IPS DF 4.7 (cell line): ENCODE measurements at regions not wholly inside any gene's neighbourhood (a gene's known extent, or its start where the extent isn't known, plus 50 kb on each side); places are given as distances from the start of the nearest gene placed in this dataset.

ENCODE experiments used
- DNase-seq: peaks from one replicate; pipeline ENCODE4 v3.0.0-alpha.2; 2013; ENCODE audit warnings: low spot score; ENCODE audit errors: extremely low read depth

DNA sequence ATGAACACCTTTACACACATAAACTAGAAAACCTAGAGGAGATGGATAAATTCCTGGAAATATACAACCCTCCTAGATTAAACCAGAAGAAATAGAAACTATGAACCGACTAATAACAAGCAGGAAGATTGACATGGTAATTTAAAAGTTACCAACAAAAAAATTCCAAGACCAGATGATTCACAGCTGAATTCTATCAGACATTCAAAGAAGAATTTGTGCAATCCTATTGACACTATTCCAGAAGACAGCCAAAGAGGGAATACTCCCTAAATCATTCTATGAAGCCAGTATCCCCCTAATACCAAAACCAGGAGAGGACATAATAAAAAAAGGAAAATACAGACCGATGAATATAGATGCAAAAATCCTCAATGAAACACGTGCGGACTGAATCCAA is 102.6 kb upstream of the KRR1 start:
- no peak for DNase-seq

DNA sequence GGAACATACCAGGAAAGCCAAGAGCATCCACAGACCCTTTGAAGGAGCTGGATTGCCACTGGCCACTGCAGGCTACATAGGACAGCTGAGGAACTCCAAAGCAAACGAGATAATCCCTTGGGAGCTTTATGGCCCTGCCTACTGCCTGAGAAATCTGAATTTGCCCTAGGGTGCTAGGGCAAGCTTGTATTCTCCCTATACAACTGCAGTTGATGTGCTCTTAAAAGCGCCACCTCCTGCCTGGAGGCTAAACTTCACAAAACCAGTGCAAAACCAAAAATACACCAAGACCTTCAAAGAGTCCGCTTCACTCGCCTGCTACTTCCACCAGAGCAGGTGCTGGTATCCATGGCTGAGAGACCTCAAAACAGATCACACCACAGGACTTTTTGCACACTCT is 99.6 kb upstream of the KRR1 start:
- DNase-seq: no peak

DNA sequence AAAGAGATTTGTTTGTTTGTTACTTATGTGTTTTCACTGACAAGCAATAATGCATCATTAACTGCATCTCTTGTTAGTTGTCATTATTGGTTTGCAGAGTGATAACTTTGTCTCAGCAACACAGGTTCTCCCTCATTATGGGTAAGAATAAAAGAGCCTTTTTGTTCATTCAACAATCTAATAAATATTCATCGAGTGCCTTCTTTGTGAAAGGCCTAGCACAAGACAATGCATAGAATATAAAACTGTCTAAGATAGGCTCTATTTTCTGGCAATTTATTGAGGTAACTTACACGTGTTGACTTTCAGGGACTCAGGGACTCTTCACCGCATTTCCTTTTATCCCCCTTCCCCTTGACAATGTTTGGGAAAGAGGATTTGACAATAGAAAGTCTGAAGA is 95.5 kb upstream of the KRR1 start:
- DNase-seq: no peak

DNA sequence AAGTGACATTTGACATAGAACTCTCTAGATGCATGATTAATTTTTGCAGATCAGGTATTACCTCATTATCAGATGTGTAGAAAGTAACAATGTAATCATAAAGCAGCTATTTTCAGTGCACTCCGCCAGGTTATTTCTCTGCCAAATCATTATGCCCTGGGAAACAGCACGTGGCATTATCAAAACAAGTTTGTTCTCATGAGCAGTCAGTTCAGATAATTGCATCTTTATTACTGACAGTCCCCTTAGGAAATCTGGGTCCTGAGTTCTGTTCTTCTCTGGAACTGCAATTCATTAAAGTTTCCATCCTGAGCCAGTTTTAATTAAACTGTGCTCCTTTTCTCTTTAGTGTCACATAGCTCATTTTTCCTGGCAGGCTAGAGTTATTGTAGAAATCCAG is 94.7 kb upstream of the KRR1 start:
- no peak for DNase-seq

DNA sequence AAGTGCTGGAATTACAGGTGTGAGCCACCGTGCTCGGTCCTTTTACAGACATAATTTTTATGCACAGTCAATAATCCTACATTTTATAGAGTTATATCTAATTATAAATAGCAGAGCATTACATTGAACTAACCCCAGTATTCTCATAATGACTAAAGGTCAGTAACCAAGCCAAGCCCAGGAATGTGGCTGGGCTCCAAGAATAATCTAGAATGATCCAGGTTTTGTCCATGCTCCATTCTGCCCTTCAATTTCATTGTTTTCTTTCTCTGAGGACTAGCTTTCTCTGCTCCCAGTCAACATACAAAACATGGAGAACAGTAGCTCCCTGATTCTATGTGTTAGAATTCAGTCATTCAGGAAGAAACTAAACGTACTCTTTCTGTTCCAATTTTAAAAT is 92.1 kb upstream of the KRR1 start:
- no peak for DNase-seq

DNA sequence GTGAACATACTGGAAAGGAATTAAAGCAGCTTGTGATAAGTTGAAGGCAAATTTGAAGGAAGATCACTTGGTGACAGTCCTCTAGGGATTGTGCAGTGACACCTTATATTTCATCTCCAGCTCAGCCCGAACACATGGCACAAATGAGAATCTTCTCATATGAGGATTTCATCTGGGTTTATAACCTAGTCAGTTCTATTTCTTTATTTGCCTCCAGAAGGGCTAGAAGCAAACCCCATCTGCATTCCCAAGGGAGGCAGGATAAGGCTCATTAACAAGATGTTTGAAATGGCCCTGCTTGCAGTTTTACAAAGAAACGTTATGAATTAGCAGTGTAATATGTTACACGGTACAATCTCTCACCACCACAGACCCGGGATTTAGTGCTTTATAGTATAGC is 90.7 kb upstream of the KRR1 start:
- no peak for DNase-seq

DNA sequence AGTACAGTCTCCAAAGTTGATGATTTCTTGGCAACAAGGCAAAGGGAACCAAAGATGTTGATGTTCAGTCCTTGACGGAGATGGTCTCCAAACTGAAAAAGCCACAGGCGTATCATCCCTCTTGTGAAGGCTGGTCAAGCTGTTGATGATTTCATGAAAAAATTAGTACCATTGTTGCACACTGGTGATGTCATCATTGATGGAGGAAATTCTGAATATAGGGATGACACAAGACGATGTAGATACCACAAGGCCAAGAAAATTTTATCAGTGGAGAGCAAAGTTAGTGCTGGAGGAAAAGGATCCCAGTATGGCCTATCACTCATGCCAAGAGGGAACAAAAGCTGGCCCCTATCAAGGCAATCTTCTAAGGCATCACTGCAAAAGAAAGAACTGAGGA is 88.7 kb upstream of the KRR1 start:
- no peak for DNase-seq

DNA sequence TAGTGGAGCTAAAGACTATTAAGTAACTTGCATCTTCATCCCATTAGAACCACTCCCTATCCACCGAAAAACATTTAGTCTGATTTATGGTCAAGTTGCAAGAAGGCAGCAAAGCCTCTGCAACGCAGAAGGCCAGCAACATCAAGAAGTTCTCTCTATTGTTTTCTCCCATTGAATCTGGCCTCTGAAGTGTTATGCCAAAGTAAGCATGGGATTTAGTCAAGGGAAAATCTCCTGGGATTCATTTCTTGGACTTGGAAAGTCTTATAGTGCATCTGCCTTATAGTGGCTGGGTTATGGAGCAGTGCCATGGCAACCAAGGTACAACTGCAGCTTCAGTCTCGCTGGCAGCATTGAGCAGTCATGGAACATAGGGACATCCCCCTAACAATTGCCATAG is 87.7 kb upstream of the KRR1 start:
- no peak for DNase-seq

DNA sequence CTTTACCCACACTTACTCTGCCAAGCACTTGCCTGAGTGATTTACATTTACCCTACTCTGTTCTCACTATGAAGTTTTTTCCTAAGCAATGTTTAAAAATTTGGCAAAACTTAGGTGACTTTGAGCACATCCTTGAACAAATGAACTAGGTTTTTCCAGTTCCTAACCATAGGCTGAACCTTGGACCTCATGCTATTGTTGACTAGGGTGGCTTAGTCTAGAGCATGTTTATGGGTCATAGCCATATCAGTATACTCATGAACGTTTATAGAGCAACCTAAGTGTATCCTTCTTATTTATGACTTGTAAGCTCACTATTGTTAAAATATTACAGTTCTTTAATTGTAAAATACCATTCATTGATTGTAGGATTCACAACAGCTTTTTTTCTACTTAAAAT is 85.0 kb upstream of the KRR1 start:
- DNase-seq: no peak

DNA sequence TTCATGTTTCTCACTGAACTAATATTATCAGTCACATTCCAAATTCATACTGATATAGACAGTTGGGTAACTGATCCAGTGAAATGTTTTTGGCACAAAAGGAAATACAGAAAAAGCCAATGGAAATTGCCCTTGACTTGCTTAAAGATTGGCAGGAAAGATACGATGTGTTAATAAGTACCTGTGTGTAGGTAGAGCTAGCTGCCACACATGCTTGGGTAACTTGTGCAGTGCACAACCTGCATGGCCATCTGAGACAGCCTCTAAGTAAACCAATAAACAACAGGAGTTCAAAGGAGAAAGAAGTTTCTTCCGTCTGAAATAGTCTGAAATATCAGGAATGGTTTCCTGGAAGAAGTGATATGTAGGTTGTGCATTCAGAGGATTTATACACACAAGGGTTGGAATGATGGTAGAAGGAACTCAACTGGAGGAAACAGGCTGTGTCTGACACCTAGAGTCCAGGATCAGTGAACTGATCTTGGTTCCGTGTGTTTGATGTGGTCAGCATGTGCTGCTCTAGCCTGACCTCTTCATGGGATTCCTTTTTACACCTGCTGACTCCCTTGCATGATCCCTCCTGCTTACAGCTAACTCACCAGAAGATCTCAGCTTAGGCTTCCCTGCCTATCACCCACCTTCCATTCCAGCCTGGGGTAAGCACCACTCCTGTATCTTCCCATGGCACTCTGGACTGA is 81.4 kb upstream of the KRR1 start:
- DNase-seq: no peak

DNA sequence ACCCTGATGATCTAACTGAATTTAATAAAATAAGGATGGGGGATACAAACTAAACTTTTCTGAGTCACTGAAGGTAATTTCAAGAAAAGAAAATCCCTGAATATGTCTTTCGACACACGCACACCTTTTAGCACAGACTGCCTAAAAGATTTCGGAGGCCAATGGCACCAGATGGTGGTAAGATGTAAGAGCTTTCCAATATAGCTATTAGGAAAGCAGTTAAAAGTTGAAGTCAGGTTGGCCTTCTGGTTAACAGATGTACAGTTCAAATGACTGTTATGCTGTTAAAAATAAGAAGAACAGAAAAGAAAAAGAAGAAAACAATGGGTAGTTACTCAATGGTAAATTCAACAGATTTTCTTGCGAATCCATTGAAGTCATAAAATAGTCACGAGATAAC is 80.7 kb upstream of the KRR1 start:
- no peak for DNase-seq

DNA sequence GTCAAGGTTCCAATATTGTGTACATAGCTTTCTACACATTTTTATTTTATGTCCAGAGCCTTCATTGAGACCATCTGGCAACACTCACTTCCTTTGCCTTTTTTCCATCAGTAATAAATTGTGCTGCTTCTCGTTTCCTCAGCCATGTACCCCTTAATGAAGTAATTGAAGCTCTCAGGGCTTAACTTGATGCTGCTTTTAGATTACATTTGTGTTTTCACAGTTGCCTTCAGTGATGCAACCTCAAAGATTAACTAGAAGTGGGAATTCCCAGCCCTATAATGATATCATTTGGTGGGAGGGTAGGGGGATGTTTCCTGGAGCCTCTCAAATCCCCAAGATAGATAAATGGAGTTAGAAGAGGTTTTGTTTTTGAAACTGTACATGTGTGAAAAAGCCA is 80.2 kb upstream of the KRR1 start:
- no peak for DNase-seq

DNA sequence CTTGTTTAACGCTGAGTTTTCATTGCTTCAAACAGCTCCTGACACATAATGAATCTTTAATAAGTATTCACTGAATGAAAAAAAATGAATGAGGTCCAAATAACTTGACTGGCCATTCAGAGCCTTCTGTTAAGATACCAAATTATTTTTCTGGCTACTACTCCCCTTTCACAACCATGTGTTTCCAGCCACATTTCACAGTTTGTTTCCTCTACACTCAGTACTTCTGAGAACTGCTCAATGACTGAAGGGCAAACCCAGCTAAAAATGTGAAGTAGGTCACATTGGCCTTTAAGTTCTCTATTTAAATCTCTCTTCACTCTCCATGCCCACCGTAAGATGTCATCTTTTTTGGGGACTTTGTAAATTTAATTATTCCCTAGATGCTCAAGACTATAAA is 78.4 kb upstream of the KRR1 start:
- no peak for DNase-seq

DNA sequence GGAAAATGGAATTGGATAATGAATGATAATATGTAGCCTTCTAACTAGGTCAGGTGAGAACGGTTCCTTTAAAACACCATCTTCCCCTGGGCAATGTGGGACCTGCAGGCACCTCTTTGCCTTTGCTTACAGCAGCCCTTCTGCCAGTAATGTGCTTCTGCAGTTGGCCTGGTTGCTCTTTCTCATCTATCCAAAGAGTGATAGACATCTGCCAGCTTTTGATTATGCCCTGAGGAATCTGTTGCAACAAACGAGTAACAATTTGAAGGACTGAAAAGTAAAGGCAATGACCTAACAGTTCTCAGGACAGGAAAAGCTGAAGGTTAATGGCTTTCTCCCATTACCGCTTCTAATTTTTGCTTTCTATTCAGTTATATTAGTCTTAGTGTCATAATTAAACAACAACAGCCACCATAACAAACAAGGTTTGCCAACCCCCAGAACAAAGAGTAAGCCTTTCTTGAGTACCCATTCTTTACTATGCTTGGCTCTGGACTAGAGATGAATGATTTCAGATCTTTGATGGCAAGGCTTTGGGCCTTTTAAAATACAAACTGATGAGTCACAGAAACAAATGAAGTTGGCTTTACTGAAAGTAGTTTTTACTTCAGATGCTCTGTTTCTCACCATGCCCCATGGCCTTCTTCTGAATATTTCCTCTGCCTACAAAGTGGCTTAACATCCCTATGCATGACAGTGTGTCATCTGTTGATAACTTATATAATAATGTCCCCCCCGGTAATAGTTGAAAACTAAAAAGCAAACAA is 76.1 kb upstream of the KRR1 start:
- no peak for DNase-seq

DNA sequence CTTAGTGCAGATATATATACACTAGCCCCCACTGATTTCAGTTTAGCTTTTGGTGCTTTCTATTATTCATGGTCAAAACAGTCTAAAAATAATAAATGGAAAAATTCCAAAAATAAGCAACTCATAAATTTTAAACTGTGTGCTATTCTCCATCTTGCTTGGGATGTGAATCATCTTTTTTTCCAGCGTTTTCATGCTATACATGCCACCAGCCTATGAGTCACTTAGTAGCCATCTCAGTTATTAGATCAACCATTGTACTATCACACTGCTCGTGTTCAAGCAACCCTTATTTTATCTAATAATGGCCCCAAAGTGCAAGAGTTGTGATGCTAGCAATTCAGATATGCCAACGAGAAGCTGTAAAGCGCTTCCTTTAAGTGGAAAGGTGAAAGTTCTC is 73.9 kb upstream of the KRR1 start:
- DNase-seq: no peak

DNA sequence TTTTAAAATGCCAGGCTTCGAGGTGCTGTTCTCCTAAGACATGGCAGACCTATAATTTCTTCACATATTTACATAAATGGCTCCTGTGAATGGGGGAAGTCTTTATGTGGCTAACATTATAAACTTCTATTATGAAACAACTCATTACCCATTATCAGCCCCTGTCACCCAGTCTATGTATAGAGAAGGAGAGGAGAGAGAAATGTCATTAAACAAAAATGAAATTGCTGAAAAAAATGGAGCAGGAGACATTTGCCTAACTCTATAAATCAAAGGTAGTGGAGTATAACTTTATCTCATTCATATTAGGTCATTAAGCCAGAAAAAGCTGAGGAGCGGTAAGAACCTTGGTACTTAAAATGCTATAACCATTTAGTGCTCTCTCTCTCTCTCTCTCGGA is 71.9 kb upstream of the KRR1 start:
- DNase-seq: no peak

DNA sequence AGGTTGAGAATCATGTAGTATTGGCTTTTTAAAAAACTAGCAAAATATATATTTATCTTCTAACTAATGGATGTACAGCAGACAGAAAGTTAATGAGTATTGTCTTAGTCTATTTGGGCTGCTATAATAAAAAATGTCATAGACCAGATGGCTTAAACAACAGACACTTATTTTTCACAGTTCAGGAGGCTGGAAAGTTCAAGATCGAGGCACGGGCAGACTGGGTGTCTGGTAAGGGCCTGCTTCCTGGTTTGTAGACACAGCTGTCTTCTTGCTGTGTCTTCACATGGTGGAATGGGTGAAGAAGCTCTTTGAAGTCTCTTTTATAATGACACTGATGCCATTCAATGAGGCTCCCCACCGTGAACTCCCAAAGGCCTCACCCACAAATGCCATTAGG is 70.1 kb upstream of the KRR1 start:
- no peak for DNase-seq

DNA sequence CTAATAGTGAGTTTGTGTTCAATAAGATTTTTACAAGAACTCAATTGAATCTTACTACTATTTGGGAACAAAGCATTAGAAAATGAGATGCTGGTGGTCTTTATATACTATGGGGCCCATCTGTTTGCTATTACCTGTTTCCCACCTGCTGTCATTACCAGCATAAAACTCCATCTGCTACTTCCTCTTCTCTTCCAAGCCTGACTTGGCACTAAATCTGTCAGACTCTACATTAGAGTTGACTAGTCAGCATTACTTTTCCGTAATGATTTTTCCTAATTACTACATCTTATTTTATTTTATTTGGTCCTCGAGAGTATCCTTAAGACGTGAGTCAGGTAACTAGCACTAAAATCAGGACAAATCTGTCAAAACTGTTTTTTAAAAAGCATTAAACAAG is 68.1 kb upstream of the KRR1 start:
- no peak for DNase-seq

DNA sequence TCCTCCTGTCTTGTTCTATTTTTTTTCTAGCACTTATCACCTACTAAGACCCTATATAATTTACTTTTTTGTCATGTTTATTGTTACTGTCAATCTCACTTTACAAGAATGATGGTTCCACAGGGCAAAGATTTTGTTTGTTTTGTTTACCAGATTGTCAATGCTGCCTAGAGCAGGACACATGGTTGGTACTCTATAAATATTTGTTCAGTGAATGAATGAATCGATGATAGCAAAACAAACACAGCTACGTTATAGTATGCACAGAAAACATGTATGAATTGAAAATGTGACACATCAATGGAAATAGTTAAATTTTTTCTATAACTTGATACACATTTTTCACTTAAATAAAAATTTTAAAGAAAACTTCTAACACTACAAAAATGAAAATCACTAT is 67.1 kb upstream of the KRR1 start:
- no peak for DNase-seq

DNA sequence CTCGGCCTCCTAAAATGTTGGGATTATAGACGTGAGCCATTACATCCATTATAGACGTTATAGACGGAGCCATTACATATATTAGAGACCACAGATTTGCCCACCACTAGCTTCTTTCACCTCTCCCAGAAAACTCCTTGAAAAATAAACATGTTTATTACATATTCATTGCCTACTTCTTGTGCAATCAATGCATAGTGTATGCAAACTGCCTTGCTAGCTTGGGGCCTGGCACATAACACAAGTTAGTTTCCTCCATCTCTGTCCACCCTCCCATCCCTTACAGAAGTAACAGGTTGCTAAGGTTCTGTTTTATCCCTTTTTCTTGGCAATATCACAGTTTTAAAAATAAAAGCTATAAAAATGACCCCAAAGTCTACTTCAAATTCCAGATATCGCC is 66.4 kb upstream of the KRR1 start:
- DNase-seq: no peak

DNA sequence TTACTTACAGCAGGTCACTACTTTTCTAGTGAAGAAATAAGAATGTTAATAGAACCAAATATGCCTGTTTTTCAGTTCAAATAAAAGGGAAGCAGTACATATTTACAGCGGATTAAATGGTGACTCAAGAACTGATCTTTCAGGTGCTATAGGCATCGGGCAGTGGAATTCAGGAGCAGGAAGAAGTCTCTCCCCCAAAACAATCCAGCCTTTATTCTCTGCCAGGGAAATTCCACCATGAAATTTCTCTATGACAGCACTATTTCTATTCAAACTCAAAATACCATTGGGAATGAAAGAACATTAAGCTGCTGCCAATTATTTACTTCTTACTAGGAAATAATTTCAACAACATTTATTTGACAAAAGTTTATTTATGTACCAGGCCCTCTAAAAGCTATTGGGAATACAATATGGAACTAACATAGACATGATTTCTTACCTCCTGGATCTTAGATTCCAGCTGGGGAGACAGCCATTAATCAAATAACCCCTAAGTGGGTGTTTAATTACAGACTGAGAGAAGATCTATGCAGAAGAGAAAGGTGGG is 60.3 kb upstream of the KRR1 start:
- no peak for DNase-seq

DNA sequence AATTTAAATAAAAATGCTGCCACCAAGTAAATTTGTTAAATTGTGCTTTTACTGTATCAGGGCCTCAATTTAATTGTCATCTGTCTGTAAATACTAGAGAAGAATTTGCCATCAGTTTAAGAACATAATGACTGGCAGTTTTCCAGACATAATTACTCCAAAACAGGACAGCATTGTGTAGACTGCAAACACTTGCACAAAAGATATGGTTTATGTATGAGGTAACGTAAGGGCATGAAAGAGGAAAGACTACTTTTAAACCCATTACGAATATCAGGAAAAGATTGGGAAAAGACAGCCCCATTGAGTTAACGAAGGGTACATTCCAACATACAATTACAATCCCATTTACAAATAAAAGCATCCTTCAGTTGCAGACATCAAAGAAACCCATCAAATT is 59.8 kb upstream of the KRR1 start:
- no peak for DNase-seq

DNA sequence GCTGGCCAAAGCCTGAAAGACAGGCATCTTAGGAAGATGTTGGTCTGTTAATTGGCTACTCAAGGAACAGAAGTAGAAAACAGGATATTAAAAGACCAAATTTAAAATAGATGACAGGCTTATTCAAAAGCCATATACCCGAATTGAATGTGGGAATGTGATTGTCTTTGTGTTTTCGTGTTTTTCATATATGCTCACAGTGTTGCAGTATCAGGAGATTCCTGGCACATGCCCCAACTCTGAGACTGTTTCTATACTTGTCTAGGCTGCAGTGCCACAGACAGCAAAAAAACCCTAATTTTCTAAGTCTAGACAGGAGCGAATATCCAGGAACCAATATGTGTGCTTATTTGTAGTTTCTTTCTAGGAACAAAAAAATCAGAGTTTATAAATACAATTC is 57.4 kb upstream of the KRR1 start:
- no peak for DNase-seq
